HFFc6 (cell line): ENCODE measurements at regions not wholly inside any gene's neighbourhood (a gene's known extent, or its start where the extent isn't known, plus 50 kb on each side); places are given as distances from the start of the nearest gene placed in this dataset.

Experiments
- DNase-seq: peaks from one replicate; pipeline ENCODE4 v3.0.0-alpha.2; 2018
- H3K27ac Mint-ChIP-seq: 2 replicates; pipeline ENCODE4 v1.8.0; 2020; ENCODE audit warnings: mild to moderate bottlenecking, mixed read lengths
- H3K27me3 Mint-ChIP-seq: 2 replicates; pipeline ENCODE4 v1.8.0; 2021; ENCODE audit warnings: mild to moderate bottlenecking, moderate library complexity, mixed read lengths; ENCODE audit not compliant: insufficient read depth
- H3K36me3 Mint-ChIP-seq: 2 replicates; pipeline ENCODE4 v1.8.0; 2021; ENCODE audit warnings: low read depth, mixed read lengths
- H3K4me1 Mint-ChIP-seq: 2 replicates; pipeline ENCODE4 v1.8.0; 2020; ENCODE audit warnings: low read depth, mixed read lengths
- H3K4me3 Mint-ChIP-seq: 2 replicates; pipeline ENCODE4 v1.8.0; 2020; ENCODE audit warnings: mild to moderate bottlenecking, moderate library complexity, mixed read lengths
- H3K9me3 Mint-ChIP-seq: 2 replicates; pipeline ENCODE4 v1.8.0; 2020; ENCODE audit warnings: mild to moderate bottlenecking, mixed read lengths
- TF ChIP-seq, protein P1 (sequence below): fragments of 200-600 bp; sonication (generic); IDR thresholded peaks from 2 replicates; pipeline ENCODE4 v1.5.0; 2021; ENCODE audit warnings: antibody characterized with exemption, mild to moderate bottlenecking

DNA sequence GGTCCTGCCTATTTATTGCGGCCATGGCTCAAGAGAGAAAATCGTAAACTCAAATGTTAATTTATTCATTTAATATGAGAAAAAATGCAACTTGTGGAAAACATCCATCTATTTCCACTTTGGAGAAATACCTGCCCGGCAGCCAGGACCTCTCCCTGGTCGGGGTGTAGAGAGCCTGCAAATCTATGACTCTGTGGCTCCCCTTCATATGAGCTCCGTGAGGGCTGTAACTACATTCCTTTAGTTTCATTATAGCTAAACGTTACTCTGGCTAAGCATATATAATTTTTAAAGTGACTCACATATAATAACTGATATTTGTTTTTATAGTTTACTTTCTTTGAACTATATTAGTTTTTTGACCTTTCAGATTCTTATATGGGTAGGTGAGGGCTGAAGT lies 857.8 kb upstream of the FAT3 start:
- Mint-ChIP-seq H3K4me3 (no peak overlapping the region), H3K9me3 (peaks cover 39% of the 10 kb centered on the region), H3K27me3 (no peaks in the 10 kb centered on the region), H3K36me3 (no peaks in the 10 kb centered on the region), H3K27ac (no peak overlapping the region), H3K4me1 (no peaks in the 10 kb centered on the region)
- TF ChIP-seq, protein P1, sequence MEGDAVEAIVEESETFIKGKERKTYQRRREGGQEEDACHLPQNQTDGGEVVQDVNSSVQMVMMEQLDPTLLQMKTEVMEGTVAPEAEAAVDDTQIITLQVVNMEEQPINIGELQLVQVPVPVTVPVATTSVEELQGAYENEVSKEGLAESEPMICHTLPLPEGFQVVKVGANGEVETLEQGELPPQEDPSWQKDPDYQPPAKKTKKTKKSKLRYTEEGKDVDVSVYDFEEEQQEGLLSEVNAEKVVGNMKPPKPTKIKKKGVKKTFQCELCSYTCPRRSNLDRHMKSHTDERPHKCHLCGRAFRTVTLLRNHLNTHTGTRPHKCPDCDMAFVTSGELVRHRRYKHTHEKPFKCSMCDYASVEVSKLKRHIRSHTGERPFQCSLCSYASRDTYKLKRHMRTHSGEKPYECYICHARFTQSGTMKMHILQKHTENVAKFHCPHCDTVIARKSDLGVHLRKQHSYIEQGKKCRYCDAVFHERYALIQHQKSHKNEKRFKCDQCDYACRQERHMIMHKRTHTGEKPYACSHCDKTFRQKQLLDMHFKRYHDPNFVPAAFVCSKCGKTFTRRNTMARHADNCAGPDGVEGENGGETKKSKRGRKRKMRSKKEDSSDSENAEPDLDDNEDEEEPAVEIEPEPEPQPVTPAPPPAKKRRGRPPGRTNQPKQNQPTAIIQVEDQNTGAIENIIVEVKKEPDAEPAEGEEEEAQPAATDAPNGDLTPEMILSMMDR: no peak
- DNase-seq: no peak

GRCh38 chr11:91365986-91366585 lies 858.5 kb upstream of the FAT3 start:
- H3K36me3 Mint-ChIP-seq: no peaks in the 10 kb centered on the region
- TF ChIP-seq, protein P1: no peak
- H3K4me3 Mint-ChIP-seq: no peak overlapping the region
- no peaks in the 10 kb centered on the region for H3K4me1 Mint-ChIP-seq
- H3K9me3 Mint-ChIP-seq: peaks cover 46% of the 10 kb centered on the region
- no peak overlapping the region for H3K27ac Mint-ChIP-seq
- DNase-seq: no peak
- H3K27me3 Mint-ChIP-seq: no peaks in the 10 kb centered on the region

DNA sequence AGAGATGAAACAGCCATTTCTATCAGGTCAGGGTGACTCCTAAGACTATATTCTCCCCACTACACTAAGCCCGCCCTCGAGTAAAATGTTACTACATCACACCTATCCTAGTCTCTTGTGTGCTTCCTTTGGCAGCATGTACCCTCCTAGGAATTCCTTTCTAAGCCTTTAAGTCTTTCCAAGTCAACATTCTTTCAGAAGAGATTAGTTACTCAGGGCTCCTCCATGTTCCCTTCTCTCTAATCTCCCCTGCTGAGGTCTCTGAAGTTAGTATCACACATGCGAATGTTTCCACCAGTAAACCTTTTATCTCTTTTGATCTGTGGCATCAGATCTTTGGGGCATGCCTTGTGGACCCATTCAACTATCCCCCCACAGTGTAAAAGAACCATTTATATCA lies 873.7 kb upstream of the FAT3 start:
- Mint-ChIP-seq H3K36me3 (no peaks in the 10 kb centered on the region), H3K4me3 (no peak overlapping the region), H3K4me1 (no peaks in the 10 kb centered on the region), H3K9me3 (peaks cover 65% of the 10 kb centered on the region), H3K27me3 (no peaks in the 10 kb centered on the region), H3K27ac (no peak overlapping the region)
- TF ChIP-seq, protein P1: no peak
- DNase-seq: no peak

- Mint-ChIP-seq H3K27me3 (no peaks in the 10 kb centered on the region; the same call in 1 of the 2 replicates), H3K4me1 (no peaks in the 10 kb centered on the region), H3K36me3 (no peaks in the 10 kb centered on the region), H3K27ac (no peak overlapping the region), H3K9me3 (peaks cover 42% of the 10 kb centered on the region), H3K4me3 (no peak overlapping the region)
- TF ChIP-seq, protein P1: no peak
- no peak for DNase-seq
Observed at GRCh38 chr11:91326751-91327150, 897.9 kb upstream of the FAT3 start.

GRCh38 chr11:91326280-91326679 lies 898.3 kb upstream of the FAT3 start:
- TF ChIP-seq, protein P1: no peak
- Mint-ChIP-seq H3K27ac (no peak overlapping the region), H3K9me3 (peaks cover 42% of the 10 kb centered on the region), H3K36me3 (no peaks in the 10 kb centered on the region), H3K4me1 (no peaks in the 10 kb centered on the region), H3K4me3 (no peak overlapping the region), H3K27me3 (no peaks in the 10 kb centered on the region; the same call in 1 of the 2 replicates)
- no peak for DNase-seq
